AML-193 (cell line): ENCODE measurements at regions not wholly inside any gene's neighbourhood (a gene's known extent, or its start where the extent isn't known, plus 50 kb on each side); places are given as distances from the start of the nearest gene placed in this dataset.

Experiments used
- DNase-seq, 2 experiments: peaks; one replicate each; lab custom pipeline; 2025; lab: John Stamatoyannopoulos, UW

DNA sequence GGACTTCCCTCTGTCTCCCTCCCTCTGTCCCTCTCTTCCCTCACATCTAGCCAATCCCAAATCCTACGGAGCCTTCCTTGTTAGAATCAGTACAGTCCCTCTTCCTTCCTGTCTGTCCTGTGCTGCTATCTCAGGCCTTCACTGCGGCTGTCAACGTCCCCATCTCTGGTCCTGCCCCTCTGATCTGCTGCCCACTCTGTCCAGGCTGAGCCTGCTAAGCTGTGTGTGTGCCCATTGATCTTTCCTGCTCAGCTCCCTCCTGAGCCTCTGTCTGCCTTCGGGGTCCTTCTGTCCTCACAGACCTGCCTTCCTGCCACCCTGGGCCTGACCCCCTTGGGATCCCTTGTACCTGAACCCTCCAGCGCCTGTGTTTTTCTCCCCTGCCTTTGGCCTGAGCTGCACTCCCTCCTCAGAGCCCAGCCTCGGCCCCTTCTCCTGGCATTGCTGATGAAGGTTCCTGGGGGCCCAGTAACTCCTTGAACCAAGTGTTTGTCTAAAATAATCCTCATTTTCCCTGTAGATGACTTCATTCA lies 182.1 kb upstream of the SHH start:
- DNase-seq: no peak

DNA sequence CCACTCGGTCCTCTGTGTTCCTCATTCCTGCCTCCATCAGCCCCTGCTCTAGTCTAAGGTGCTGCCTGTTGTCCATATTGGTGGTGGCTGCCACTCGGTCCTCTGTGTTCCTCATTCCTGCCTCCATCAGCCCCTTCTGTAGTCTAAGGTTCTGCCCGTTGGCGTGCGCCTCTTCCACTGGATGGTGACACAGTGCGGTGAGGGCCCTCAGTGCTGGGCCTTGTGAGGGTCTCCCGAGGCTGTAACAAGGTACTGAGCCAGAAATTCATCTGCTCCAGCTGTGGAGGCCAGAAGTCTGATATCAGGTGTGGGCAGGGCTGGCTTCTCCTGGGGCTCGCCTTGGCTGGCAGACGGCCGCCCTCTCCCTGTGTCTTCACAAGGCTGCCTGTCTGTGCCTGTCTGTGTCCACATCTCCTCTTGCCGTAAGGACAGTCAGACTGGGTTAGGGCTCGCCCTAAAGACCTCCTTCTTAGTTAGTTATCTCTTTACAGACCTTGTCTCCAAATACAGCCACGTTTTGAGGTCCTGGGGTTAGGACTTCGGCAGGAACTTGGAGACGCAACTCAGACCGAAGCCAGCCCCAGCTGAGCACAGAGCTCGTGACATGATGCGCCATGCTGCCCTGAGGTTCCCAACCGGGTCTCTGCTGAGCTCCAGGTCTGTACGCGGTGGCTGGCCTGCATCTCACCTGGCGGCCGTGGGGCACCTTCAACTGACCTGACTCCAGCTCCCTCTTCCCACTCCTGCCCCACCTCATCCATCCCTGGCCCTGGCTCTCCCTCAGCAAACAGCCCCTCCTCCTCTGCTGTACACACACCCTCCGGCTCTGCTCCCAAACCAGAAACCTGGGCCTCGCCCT lies 181.4 kb upstream of the SHH start:
- no peak for DNase-seq

GRCh38 chr7:155992974-155993373 lies 180.7 kb upstream of the SHH start:
- DNase-seq: no peak

GRCh38 chr7:155992538-155992937 lies 180.3 kb upstream of the SHH start:
- no peak for DNase-seq

GRCh38 chr7:155992107-155992506 lies 179.8 kb upstream of the SHH start:
- no peak for DNase-seq

DNA sequence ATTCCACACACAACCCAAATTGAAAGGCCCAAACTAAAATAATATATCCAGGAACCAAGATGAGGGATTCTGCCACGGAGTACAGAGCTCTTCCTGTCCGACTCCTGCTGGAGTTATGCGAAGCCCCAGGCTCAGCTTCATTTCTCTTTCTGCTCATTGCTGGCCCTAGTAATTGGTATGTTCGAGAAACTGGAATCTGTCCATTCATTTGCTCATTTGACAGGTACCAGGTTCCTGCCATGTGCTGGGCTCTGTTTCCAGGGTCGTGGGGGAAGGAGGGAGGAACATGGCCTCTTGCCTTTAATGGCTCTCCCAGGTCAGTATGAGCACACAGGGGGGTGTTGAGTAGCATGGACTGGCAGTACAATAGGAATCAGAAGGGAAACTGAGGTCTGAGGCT lies 179.2 kb upstream of the SHH start:
- DNase-seq: no peak

GRCh38 chr7:155988416-155988815 lies 176.2 kb upstream of the SHH start:
- no peak for DNase-seq

- DNase-seq: no peak
Observed at GRCh38 chr7:155987681-155988235, 175.5 kb upstream of the SHH start.

- no peak for DNase-seq
Observed at GRCh38 chr7:155986497-155987160, 174.4 kb upstream of the SHH start.

GRCh38 chr7:155985518-155986250 lies 173.4 kb upstream of the SHH start:
- no peak for DNase-seq

GRCh38 chr7:155984609-155985405 lies 172.5 kb upstream of the SHH start:
- DNase-seq: no peak

DNA sequence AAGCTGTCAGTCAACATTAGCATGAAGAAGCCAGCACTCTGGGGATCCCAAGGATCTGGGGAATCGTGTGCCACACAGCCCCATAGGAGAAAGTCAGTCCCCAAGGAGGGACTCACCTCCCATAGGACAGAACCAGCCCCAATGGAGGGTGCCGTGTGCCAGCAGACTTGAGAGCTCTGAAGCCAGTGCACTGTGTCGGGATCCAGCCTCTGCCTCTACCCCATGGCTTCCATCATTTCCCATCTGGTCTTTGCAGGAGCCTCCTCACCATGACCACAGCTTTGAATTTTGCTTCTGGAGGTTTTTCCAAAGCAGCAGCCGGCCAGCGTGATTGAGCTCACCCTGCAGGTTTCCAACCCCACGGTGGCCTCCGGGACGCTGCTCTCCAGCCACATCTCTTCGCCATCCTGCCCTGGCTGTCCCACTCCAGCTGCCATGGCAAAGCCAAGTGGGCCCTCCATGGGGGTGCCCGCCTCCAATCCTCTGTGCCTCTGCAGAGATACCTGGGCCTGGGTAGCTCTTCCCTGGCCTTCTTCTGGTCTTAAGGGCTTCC lies 171.8 kb upstream of the SHH start:
- DNase-seq: no peak

GRCh38 chr7:155983176-155983815 lies 171.0 kb upstream of the SHH start:
- DNase-seq: no peak

DNA sequence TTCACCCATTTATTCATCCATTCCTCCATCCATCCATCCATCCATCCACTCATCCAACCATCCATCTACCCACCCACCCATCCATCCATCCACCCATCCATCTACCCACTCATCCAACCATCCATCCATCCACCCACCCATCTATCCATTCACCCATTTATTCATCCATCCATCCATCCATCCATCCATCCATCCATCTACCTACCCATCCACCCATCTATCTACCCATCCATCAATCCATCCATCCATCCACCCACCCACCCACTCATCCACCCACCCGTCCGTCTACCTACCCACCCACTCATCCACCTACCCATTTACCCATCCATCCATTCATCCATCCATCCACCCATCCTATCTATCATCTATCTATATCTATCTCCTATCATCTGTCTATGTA lies 169.4 kb upstream of the SHH start:
- DNase-seq: no peak

- no peak for DNase-seq
Observed at GRCh38 chr7:155980841-155981240, 168.6 kb upstream of the SHH start.

- DNase-seq: no peak
Observed at GRCh38 chr7:155979994-155980393, 167.7 kb upstream of the SHH start.

GRCh38 chr7:155979566-155979965 lies 167.3 kb upstream of the SHH start:
- no peak for DNase-seq

GRCh38 chr7:155975490-155975889 lies 163.2 kb upstream of the SHH start:
- no peak for DNase-seq

- no peak for DNase-seq
Observed at GRCh38 chr7:155974186-155974897, 162.1 kb upstream of the SHH start.

- DNase-seq: no peak
Observed at GRCh38 chr7:155973451-155973997, 161.3 kb upstream of the SHH start.
